ENCODE measurements at regions not wholly inside any gene's neighbourhood (a gene's known extent, or its start where the extent isn't known, plus 50 kb on each side); places are given as distances from the start of the nearest gene placed in this dataset.

DNA sequence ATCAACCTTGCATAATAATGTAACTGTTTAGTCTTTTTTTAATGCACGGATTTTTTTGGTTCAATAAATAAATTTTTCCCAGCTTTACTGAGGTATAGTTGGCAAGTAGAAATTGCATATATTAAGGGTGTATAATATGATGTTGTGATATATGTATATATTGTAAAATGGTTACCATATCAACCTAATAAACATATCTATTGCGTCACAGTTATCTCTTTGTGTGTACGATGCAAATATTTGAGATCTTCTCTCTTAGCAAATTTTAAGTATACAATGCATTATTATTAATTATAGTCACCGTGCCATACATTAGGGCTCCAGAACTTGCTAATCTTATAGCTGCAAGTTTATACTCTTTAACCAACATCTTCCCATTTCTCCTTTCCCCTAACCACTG, 57.2 kb upstream of the TMEM161B start:
- H3K4me3 ChIP-seq, result no peak overlapping the region
- no peaks in the 10 kb centered on the region for H3K27me3 ChIP-seq
- H3K36me3 ChIP-seq, result no peaks in the 10 kb centered on the region
- DNase-seq, result no peak
- no peaks in the 10 kb centered on the region for H3K9me3 ChIP-seq
- TF ChIP-seq, protein P1, sequence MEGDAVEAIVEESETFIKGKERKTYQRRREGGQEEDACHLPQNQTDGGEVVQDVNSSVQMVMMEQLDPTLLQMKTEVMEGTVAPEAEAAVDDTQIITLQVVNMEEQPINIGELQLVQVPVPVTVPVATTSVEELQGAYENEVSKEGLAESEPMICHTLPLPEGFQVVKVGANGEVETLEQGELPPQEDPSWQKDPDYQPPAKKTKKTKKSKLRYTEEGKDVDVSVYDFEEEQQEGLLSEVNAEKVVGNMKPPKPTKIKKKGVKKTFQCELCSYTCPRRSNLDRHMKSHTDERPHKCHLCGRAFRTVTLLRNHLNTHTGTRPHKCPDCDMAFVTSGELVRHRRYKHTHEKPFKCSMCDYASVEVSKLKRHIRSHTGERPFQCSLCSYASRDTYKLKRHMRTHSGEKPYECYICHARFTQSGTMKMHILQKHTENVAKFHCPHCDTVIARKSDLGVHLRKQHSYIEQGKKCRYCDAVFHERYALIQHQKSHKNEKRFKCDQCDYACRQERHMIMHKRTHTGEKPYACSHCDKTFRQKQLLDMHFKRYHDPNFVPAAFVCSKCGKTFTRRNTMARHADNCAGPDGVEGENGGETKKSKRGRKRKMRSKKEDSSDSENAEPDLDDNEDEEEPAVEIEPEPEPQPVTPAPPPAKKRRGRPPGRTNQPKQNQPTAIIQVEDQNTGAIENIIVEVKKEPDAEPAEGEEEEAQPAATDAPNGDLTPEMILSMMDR (IDR thresholded peaks at IDR 0.05), result no peak
- no peak overlapping the region for H3K27ac ChIP-seq
- H3K4me1 ChIP-seq, result no peaks in the 10 kb centered on the region
- 87 to 95% (median 90%) methylated on average over 4 of the region's 4 CpGs for WGBS, 4 donors
- intact Hi-C loops (cut with DNase I), result no loop called here
- no peak for ATAC-seq

GRCh38 chr5:88322785-88323184, 54.1 kb upstream of the TMEM161B start:
- Histone ChIP-seq H3K27me3 (no peaks in the 10 kb centered on the region), H3K4me1 (no peaks in the 10 kb centered on the region), H3K36me3 (no peaks in the 10 kb centered on the region), H3K4me3 (no peak overlapping the region), H3K27ac (no peak overlapping the region), H3K9me3 (peaks cover 0 to 5% (median 0%) of the 10 kb centered on the region in 12 donors)
- intact Hi-C loops (cut with DNase I), result no loop called here
- 95 to 97% (median 96%) methylated on average over 3 of the region's 3 CpGs for WGBS, 4 donors
- DNase-seq (no peak), ATAC-seq (no peak)
- no peak for TF ChIP-seq POLR2A (IDR thresholded peaks at IDR 0.05)
- TF ChIP-seq, protein P1 (IDR thresholded peaks at IDR 0.05), result no peak
